ENCODE measurements at regions not wholly inside any gene's neighbourhood (a gene's known extent, or its start where the extent isn't known, plus 50 kb on each side); places are given as distances from the start of the nearest gene placed in this dataset.

DNA sequence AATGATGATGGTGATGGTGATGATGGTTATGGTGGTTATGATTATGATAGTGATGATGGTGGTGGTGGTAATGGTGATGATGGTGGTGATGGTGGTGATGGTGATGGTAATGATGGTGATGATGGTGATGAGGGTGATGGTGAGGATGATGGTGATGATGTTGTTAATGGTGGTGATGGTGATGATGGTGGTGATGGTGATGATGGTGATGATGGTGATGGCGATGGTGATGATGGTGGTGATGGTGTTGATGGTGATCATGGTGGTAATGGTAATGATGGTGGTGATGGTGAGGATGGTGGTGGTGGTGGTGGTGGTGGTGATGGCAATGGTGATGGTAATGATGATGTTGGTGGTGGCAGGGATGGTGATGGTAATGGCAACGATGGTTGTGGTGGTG, 1222.5 kb downstream of the BRD1 start:
- DNase-seq, result no peak

DNA sequence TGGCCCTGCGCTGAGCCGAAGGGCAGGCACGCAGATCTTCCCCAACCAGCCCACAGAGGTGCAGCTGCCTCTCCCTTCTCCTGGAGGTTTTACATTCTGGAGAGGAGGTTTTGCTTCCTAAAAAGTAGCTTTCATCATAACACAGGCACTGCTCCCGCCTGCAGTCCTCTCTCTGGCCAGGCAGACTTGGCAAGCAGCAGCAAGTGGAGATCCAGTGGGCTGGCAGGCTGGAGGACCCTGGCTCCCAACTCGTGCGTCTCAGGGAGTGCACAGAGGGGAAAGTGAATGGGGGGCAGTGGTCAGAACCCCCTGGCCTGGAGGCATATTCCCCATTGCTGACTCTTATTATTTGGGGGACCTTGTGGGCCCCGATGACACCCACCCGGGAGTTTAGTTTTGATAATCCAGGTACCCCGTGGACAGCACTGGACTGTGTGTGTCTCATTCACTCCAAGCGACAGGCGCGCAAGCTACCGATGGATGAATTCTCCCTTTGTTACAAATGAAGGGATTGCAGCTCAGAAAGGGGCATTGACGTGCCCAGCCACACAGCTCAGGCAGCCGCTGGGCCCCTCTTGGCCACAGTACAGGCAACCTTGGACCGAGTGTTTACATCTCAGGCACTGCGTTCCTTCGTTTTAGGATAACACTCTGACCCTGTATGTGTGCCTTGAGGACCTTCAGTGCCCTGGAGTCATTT, 1223.9 kb downstream of the BRD1 start:
- no peak for DNase-seq

DNA sequence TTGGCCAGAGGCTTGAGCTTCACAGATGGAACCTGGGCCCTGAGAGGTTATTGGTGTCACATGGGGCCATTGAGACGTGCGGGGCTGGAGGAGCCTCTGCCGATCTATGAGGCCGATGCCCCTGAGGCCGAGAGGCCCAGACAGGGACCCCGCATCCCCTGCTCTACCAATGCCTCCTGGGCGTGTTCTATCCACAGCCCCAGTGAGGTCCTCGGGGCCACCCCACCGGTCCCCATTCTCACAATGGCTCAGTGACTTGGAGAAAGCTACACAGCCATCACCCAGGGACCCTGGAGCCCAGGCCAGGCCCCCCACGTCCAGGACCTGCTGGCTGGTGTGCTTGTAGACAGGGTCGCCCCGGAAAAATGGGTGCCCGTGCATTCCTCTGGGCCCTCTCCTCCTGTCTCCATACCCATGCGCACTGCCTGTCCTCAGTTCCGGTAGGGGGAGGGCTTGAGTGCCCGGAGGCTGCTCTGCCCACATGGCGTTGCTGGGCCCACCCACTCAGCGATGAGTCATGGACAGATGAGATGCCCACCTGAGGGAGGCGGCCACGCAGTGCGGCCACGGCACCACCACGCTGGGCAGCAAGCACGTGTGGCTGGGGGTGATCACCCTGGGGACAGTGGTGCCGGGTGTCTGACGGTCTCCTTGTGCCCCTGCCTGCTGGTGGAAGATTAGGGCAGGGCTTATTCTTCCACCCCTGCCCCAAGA, 1224.7 kb downstream of the BRD1 start:
- no peak for DNase-seq

DNA sequence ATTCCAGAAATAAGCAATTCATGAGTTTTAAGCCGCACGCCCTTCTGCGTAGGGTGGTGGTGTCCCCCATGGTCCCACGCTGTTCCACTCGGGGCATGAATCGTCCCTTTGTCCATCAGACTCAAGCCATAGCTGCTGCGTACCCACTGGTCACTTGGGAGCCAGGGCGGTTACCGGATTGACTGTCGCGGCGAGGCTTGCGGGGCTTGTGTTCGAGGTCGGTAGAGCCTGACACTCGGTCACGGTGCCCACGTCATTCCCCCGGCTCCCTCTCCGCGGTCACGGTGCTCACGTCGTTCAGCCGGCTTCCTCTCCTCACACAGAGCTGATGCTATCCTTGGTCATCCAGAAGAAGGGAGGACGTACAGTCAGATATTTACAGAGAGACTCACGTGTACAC, 1227.0 kb downstream of the BRD1 start:
- no peak for DNase-seq

- DNase-seq, result no peak
Observed at GRCh38 chr22:48600171-48600570, 1227.5 kb downstream of the BRD1 start.

DNA sequence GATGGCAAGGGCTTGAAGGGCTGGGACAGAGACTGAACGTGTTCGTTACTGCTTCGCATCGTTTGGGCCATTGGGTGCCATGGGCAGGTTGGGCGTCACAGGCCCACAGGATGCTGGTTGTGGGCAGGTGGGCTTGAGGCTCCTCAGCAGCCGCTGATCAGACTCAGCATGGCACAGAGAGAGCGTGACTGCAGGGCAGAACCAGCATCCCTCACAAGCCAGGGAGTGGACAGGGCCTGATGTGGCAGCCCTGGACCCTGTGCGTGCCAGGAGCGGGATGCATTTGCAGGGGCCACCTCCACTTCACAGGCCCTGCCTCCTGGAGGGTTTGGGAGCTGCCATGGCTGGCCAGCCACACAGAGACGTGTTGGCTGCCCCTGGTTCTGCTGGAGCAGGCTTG, 1228.3 kb downstream of the BRD1 start:
- no peak for DNase-seq

DNA sequence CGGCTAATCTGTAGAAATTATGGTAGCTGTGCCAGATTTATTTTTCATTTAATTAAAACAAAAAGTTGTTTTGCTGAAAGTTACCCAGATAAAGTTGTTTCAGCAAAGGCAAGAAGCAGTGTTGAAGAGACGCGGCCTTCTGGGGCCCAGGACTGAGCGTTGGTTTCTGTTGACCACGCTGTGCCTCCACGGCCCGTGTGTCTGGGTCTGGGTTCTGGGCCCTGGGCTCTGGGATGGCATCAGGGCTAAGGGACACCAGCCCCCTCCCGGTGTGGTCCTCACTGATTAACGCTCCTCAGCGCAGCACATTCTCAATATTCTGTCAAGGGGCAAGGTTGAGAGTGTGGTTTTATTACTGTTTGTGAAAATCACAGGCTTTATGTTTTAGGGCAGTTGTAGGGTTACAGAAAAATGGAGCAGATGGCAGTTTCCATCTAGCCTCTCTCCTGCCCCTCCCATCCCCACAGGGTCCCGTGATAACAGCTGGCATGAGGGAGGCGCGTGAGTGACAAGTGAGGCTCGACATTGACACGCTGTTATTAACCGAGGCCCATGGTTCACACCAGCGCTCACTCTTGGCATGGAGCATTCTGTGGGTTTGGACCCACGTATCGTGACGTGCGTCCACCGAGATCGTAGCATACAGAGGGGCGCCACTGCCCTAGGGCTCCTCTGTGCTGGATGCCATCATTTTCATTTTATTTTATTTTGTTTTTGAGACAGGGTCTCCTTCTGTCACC, 1231.4 kb downstream of the BRD1 start:
- no peak for DNase-seq

DNA sequence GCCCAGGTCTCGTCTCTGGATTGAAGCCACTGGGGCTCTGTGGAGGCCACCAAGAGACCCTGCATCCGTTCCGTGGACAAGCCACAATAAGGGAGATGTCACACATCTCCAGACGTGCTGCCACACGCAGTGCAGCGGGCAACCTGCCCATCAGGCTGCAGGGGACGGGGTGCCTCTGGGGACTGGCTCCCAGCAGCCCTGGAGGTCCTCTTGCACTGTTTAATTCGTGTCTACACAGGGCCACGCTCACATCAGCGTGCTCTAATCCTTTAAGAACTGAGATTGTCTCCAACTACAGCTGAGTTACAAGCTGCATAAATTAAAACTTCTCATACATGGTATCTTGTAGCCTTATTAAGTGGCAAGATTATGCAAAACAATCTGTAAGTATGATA, 1232.2 kb downstream of the BRD1 start:
- no peak for DNase-seq

GRCh38 chr22:48594757-48595510, 1232.7 kb downstream of the BRD1 start:
- DNase-seq, result no peak

- no peak for DNase-seq
Observed at GRCh38 chr22:48594016-48594756, 1233.5 kb downstream of the BRD1 start.

- no peak for DNase-seq
Observed at GRCh38 chr22:48593551-48593950, 1234.1 kb downstream of the BRD1 start.

DNA sequence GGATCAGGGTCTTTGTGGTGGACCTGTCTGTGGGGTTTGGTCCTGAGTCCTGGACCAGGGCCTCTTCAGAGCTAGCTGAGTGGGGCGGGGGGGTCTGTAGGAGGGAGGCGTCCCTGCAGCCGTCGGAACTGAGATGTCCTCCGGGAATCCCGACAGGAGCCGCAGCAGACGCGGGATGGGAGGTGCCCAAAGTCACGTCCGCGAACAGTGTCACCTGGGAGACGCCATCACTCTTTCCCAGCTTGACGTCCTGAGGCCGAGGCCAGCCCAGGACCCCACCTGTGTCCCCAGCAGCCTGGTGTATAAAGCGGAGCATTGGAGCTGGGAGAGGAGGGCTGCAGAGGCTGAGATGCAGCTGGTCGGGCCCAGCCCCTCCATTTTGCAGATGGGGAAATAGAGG, 1234.7 kb downstream of the BRD1 start:
- DNase-seq, result no peak

GRCh38 chr22:48592488-48592887, 1235.2 kb downstream of the BRD1 start:
- DNase-seq, result no peak

- DNase-seq, result no peak
Observed at GRCh38 chr22:48592066-48592345, 1235.7 kb downstream of the BRD1 start.

GRCh38 chr22:48591286-48592065, 1236.2 kb downstream of the BRD1 start:
- no peak for DNase-seq

GRCh38 chr22:48589901-48590300, 1237.8 kb downstream of the BRD1 start:
- DNase-seq, result no peak

DNA sequence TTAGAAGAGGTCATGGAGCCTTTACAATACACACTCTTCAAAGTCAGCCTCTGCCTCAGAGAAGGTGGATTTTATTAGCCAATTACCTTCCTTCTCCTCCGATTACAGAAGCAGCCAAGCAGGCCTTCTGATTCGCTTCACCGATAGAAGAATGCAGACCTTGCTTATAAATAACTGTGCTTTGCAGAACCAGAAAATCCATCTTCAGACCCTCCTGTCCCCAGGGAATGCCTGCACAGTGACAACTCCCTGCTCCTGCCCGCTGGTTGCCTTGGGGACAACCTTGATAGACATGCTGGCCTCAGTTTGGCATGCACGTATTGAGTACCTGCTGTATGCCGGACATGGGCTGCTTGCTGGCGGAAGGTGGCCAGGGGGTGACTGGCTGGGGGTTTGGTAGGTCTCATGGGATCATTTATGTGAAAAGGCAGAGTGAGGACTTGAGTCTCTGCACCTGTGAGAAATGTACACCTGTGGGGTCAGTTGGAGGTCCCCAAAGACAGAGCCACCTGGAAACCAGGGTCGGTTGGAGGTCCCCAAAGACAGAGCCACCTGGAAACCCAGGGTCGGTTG, 1238.7 kb downstream of the BRD1 start:
- no peak for DNase-seq

DNA sequence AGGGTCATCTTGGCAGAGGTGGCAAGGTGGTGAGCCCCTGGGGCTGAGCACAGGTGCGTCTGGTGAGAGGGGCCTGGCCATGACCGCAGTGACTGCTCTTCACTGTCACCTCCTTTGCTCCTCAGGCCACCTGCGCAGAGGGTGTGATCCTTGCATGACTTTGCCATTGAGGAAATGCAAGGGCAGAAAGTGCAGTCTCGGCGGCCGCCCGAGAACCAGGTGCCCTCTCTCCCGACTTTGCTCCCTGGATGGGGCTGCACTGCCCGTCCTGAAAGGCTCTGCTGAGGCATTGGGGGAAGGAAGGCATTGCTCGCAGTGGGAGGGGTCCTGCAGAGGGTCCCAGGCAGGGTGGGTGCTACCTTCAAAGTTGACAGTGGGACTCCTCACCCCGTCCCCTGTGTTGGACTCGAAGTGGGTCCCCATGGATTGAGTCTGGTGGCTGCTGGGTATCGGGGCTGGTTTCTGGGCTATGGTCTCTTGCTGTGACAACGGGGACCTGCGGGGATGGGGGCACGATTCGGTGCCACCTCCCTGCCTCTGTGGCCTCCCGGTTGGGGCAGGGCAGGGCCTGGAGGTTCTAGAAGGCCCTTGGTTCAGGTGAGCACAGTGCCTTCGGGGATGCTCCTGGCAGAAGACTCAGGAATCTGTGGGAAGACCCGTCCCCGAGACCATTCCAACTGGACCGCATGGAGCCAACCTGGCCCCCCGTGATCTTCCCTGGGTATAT, 1239.4 kb downstream of the BRD1 start:
- no peak for DNase-seq

DNA sequence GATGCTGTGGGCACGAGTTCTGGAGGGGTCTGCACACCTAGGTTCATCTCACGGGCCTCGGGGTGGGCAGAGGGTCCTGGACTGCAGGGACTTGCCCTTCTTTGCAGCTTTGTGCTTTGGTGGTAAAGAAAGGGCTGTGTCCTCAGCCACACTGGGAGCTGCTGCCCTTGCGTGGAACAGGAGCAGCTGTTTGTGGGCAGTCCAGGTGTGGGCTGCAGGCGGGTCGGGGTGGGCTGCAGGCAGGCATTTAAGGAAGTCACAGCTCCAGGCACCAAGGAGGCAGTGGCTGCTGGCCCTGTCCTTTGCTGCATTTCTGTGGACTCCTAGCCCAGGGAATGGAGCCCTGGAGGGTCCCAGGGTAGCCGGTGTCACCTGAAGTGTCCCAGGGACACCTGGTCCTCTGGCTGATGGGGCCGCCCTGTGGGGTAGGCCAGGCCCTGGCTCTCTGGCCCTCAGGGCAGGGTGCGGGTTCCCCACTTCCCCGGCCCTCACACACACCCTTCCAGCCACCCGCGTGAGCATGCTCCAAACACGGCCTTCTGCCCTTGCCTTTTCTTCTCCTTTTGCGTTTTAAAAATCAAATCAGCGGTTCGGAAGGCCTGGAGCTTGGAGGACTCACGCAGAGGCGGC, 1240.3 kb downstream of the BRD1 start:
- DNase-seq, result no peak

GRCh38 chr22:48586799-48587185, 1240.9 kb downstream of the BRD1 start:
- DNase-seq, result no peak

All from activated naive CD4-positive, alpha-beta T cell treated with anti-CD3 and anti-CD28 coated beads, Interleukin-2, amount 50 U/mL, for 16 hours (primary cell).